ENCODE measurements at regions not wholly inside any gene's neighbourhood (a gene's known extent, or its start where the extent isn't known, plus 50 kb on each side); places are given as distances from the start of the nearest gene placed in this dataset.
A peak's percentile ranks its signal among the peaks of the same experiment; 100 is the strongest.

- in situ Hi-C loops (cut with HindIII; ENCODE audit: low pct_unique_long_range_greater_than_20kb, low sequenced_read_pairs) = no loop called here
- no peak for DNase-seq (ENCODE audit: low read depth, low spot score)
These were observed 375.0 kb upstream of the EEF2KMT start for GRCh38 chr16:5472552-5472951.

GRCh38 chr16:5468488-5468887, 370.9 kb upstream of the EEF2KMT start:
- in situ Hi-C loops (cut with HindIII; ENCODE audit: low pct_unique_long_range_greater_than_20kb, low sequenced_read_pairs) = no loop called here
- no peak for DNase-seq (ENCODE audit: low read depth, low spot score)

- in situ Hi-C loops (cut with HindIII; ENCODE audit: low pct_unique_long_range_greater_than_20kb, low sequenced_read_pairs) = no loop called here
- no peak for DNase-seq (ENCODE audit: low read depth, low spot score)
These were observed 370.0 kb upstream of the EEF2KMT start for GRCh38 chr16:5467552-5467951.

GRCh38 chr16:5466551-5466950, 369.0 kb upstream of the EEF2KMT start:
- in situ Hi-C loops (cut with HindIII; ENCODE audit: low pct_unique_long_range_greater_than_20kb, low sequenced_read_pairs) = no loop called here
- DNase-seq (ENCODE audit: low read depth, low spot score) = no peak

- DNase-seq (ENCODE audit: low read depth, low spot score) = no peak
- in situ Hi-C loops (cut with HindIII; ENCODE audit: low pct_unique_long_range_greater_than_20kb, low sequenced_read_pairs) = no loop called here
These were observed 368.1 kb upstream of the EEF2KMT start for GRCh38 chr16:5465714-5466113.

GRCh38 chr16:5463820-5464219, 366.2 kb upstream of the EEF2KMT start:
- in situ Hi-C loops (cut with HindIII; ENCODE audit: low pct_unique_long_range_greater_than_20kb, low sequenced_read_pairs) = no loop called here
- DNase-seq (ENCODE audit: low read depth, low spot score) = no peak

- in situ Hi-C loops (cut with HindIII; ENCODE audit: low pct_unique_long_range_greater_than_20kb, low sequenced_read_pairs) = no loop called here
- DNase-seq (ENCODE audit: low read depth, low spot score) = no peak
These were observed 364.0 kb upstream of the EEF2KMT start for GRCh38 chr16:5461574-5461973.

GRCh38 chr16:5461141-5461540, 363.5 kb upstream of the EEF2KMT start:
- in situ Hi-C loops (cut with HindIII; ENCODE audit: low pct_unique_long_range_greater_than_20kb, low sequenced_read_pairs) = no loop called here
- DNase-seq (ENCODE audit: low read depth, low spot score) = no peak

- in situ Hi-C loops (cut with HindIII; ENCODE audit: low pct_unique_long_range_greater_than_20kb, low sequenced_read_pairs) = no loop called here
- no peak for DNase-seq (ENCODE audit: low read depth, low spot score)
These were observed 363.1 kb upstream of the EEF2KMT start for GRCh38 chr16:5460701-5461100.

GRCh38 chr16:5459863-5460262, 362.3 kb upstream of the EEF2KMT start:
- in situ Hi-C loops (cut with HindIII; ENCODE audit: low pct_unique_long_range_greater_than_20kb, low sequenced_read_pairs) = no loop called here

GRCh38 chr16:5455110-5455509, 357.5 kb upstream of the EEF2KMT start:
- no peak for DNase-seq (ENCODE audit: low read depth, low spot score)
- in situ Hi-C loops (cut with HindIII; ENCODE audit: low pct_unique_long_range_greater_than_20kb, low sequenced_read_pairs) = no loop called here

More at GRCh38 chr16:5459863-5460262, 362.3 kb upstream of the EEF2KMT start:
- no peak for DNase-seq (ENCODE audit: low read depth, low spot score)

GRCh38 chr16:5454349-5454748, 356.8 kb upstream of the EEF2KMT start:
- no peak for DNase-seq (ENCODE audit: low read depth, low spot score)
- in situ Hi-C loops (cut with HindIII; ENCODE audit: low pct_unique_long_range_greater_than_20kb, low sequenced_read_pairs) = no loop called here

- in situ Hi-C loops (cut with HindIII; ENCODE audit: low pct_unique_long_range_greater_than_20kb, low sequenced_read_pairs) = no loop called here
- DNase-seq (ENCODE audit: low read depth, low spot score) = no peak
These were observed 354.0 kb upstream of the EEF2KMT start for GRCh38 chr16:5451641-5452040.

- no peak for DNase-seq (ENCODE audit: low read depth, low spot score)
- in situ Hi-C loops (cut with HindIII; ENCODE audit: low pct_unique_long_range_greater_than_20kb, low sequenced_read_pairs) = no loop called here
These were observed 353.0 kb upstream of the EEF2KMT start for GRCh38 chr16:5450409-5451104.

- in situ Hi-C loops (cut with HindIII; ENCODE audit: low pct_unique_long_range_greater_than_20kb, low sequenced_read_pairs) = no loop called here
- DNase-seq (ENCODE audit: low read depth, low spot score) = no peak
These were observed 352.3 kb upstream of the EEF2KMT start for GRCh38 chr16:5449901-5450300.

- in situ Hi-C loops (cut with HindIII; ENCODE audit: low pct_unique_long_range_greater_than_20kb, low sequenced_read_pairs) = no loop called here
- DNase-seq (ENCODE audit: low read depth, low spot score) = no peak
These were observed 351.2 kb upstream of the EEF2KMT start for GRCh38 chr16:5448798-5449197.

GRCh38 chr16:5447734-5448133, 350.1 kb upstream of the EEF2KMT start:
- in situ Hi-C loops (cut with HindIII; ENCODE audit: low pct_unique_long_range_greater_than_20kb, low sequenced_read_pairs) = no loop called here

GRCh38 chr16:5446623-5447240, 349.1 kb upstream of the EEF2KMT start:
- in situ Hi-C loops (cut with HindIII; ENCODE audit: low pct_unique_long_range_greater_than_20kb, low sequenced_read_pairs) = no loop called here

More at GRCh38 chr16:5447734-5448133, 350.1 kb upstream of the EEF2KMT start:
- DNase-seq (ENCODE audit: low read depth, low spot score) = peak; percentile 4

GRCh38 chr16:5444189-5444588, 346.6 kb upstream of the EEF2KMT start:
- no peak for DNase-seq (ENCODE audit: low read depth, low spot score)
- in situ Hi-C loops (cut with HindIII; ENCODE audit: low pct_unique_long_range_greater_than_20kb, low sequenced_read_pairs) = no loop called here

More at GRCh38 chr16:5446623-5447240, 349.1 kb upstream of the EEF2KMT start:
- no peak for DNase-seq (ENCODE audit: low read depth, low spot score)
